ENCODE measurements at regions not wholly inside any gene's neighbourhood (a gene's known extent, or its start where the extent isn't known, plus 50 kb on each side); places are given as distances from the start of the nearest gene placed in this dataset.
"Not testable (repeated sequence)": the region's sequence is repeated elsewhere in the genome, so short reads cannot be mapped to it uniquely, and the experiment has no call there.

GRCh38 chr20:50330504-50331313 lies 140.1 kb downstream of the CEBPB start:
- DNase-seq: no peak

- no peak for DNase-seq
Observed at GRCh38 chr20:50331469-50332363, 141.1 kb downstream of the CEBPB start.

- no peak for DNase-seq
Observed at GRCh38 chr20:50332491-50332980, 141.9 kb downstream of the CEBPB start.

- no peak for DNase-seq
Observed at GRCh38 chr20:50333131-50333670, 142.6 kb downstream of the CEBPB start.

- no peak for DNase-seq
Observed at GRCh38 chr20:50333812-50334211, 143.2 kb downstream of the CEBPB start.

GRCh38 chr20:50334512-50334911 lies 143.9 kb downstream of the CEBPB start:
- not testable (repeated sequence) for DNase-seq

GRCh38 chr20:50335105-50335504 lies 144.5 kb downstream of the CEBPB start:
- DNase-seq: peak; percentile 97

GRCh38 chr20:50335866-50336265 lies 145.2 kb downstream of the CEBPB start:
- DNase-seq: no peak

- no peak for DNase-seq
Observed at GRCh38 chr20:50336661-50337060, 146.0 kb downstream of the CEBPB start.

- no peak for DNase-seq
Observed at GRCh38 chr20:50337521-50338466, 147.2 kb downstream of the CEBPB start.

GRCh38 chr20:50338479-50339391 lies 148.1 kb downstream of the CEBPB start:
- no peak for DNase-seq

GRCh38 chr20:50339466-50339901 lies 148.9 kb downstream of the CEBPB start:
- no peak for DNase-seq

- no peak for DNase-seq
Observed at GRCh38 chr20:50340541-50340940, 149.9 kb downstream of the CEBPB start.

- DNase-seq: no peak
Observed at GRCh38 chr20:50341050-50341449, 150.4 kb downstream of the CEBPB start.

- DNase-seq: no peak
Observed at GRCh38 chr20:50341880-50342637, 151.4 kb downstream of the CEBPB start.

- DNase-seq: no peak
Observed at GRCh38 chr20:50342638-50343102, 152.0 kb downstream of the CEBPB start.

GRCh38 chr20:50343125-50343489 lies 152.5 kb downstream of the CEBPB start:
- no peak for DNase-seq

GRCh38 chr20:50343490-50344179 lies 153.0 kb downstream of the CEBPB start:
- no peak for DNase-seq

- DNase-seq: no peak
Observed at GRCh38 chr20:50344232-50345071, 153.8 kb downstream of the CEBPB start.
